ENCODE measurements at regions not wholly inside any gene's neighbourhood (a gene's known extent, or its start where the extent isn't known, plus 50 kb on each side); places are given as distances from the start of the nearest gene placed in this dataset.
A peak's percentile ranks its signal among the peaks of the same experiment; 100 is the strongest.

GRCh38 chr14:87494010-87494409, 499.0 kb downstream of the GALC start:
- no peak overlapping the region for H3K27ac Mint-ChIP-seq (ENCODE audit: unreplicated experiment)
- no peak for DNase-seq
- H3K4me1 Mint-ChIP-seq (ENCODE audit: low read depth, unreplicated experiment), result peaks cover 32% of the 10 kb centered on the region
- BruUV-seq (replicated peaks), result no TSS peak
- intact Hi-C loops (cut with micrococcal nuclease; ENCODE audit: unreplicated experiment), result loop anchor here (5.0 to 10.0 kb wide), 2 partner anchors 62 to 121 kb away; no protein-coding TSS in a partner anchor
- CTCF ChIA-PET, result no interaction called here
- no peak overlapping the region for H3K4me3 Mint-ChIP-seq (ENCODE audit: low read depth, unreplicated experiment)
- no peaks in the 10 kb centered on the region for H3K9me3 Mint-ChIP-seq (ENCODE audit: low read depth, unreplicated experiment)
- H3K27me3 Mint-ChIP-seq (ENCODE audit: unreplicated experiment), result no peaks in the 10 kb centered on the region
- TF ChIP-seq CTCF (IDR thresholded peaks at IDR 0.05; ENCODE audit: unreplicated experiment), result no peak
- peaks cover 13% of the 10 kb centered on the region for H3K36me3 Mint-ChIP-seq (ENCODE audit: insufficient read depth, unreplicated experiment)

- Mint-ChIP-seq H3K9me3 (ENCODE audit: low read depth, unreplicated experiment) (no peaks in the 10 kb centered on the region), H3K27me3 (ENCODE audit: unreplicated experiment) (no peaks in the 10 kb centered on the region), H3K27ac (ENCODE audit: unreplicated experiment) (peak overlapping the region; percentile 93), H3K4me3 (ENCODE audit: low read depth, unreplicated experiment) (no peak overlapping the region), H3K36me3 (ENCODE audit: insufficient read depth, unreplicated experiment) (peaks cover 13% of the 10 kb centered on the region), H3K4me1 (ENCODE audit: low read depth, unreplicated experiment) (peaks cover 36% of the 10 kb centered on the region)
- CTCF ChIA-PET, result no interaction called here
- no peak for TF ChIP-seq CTCF (IDR thresholded peaks at IDR 0.05; ENCODE audit: unreplicated experiment)
- DNase-seq, result no peak
- intact Hi-C loops (cut with micrococcal nuclease; ENCODE audit: unreplicated experiment), result loop anchor here (5.0 to 10.0 kb wide), 2 partner anchors 60 to 122 kb away; no protein-coding TSS in a partner anchor
- no TSS peak for BruUV-seq (replicated peaks)
Measured at GRCh38 chr14:87492561-87492960, 500.4 kb downstream of the GALC start.

GRCh38 chr14:87491816-87492215, 501.2 kb downstream of the GALC start:
- CTCF ChIA-PET, result no interaction called here
- Mint-ChIP-seq H3K27me3 (ENCODE audit: unreplicated experiment) (no peaks in the 10 kb centered on the region), H3K4me3 (ENCODE audit: low read depth, unreplicated experiment) (peak overlapping the region; percentile 55), H3K27ac (ENCODE audit: unreplicated experiment) (peak overlapping the region; percentile 93), H3K4me1 (ENCODE audit: low read depth, unreplicated experiment) (peaks cover 36% of the 10 kb centered on the region), H3K36me3 (ENCODE audit: insufficient read depth, unreplicated experiment) (peaks cover 13% of the 10 kb centered on the region), H3K9me3 (ENCODE audit: low read depth, unreplicated experiment) (no peaks in the 10 kb centered on the region)
- peak; percentile 54 for DNase-seq
- intact Hi-C loops (cut with micrococcal nuclease; ENCODE audit: unreplicated experiment), result loop anchor here (5.0 to 10.0 kb wide), 2 partner anchors 60 to 123 kb away; no protein-coding TSS in a partner anchor
- no TSS peak for BruUV-seq (replicated peaks)
- no peak for TF ChIP-seq CTCF (IDR thresholded peaks at IDR 0.05; ENCODE audit: unreplicated experiment)

GRCh38 chr14:87489196-87489819, 503.7 kb downstream of the GALC start:
- no peak for TF ChIP-seq CTCF (IDR thresholded peaks at IDR 0.05; ENCODE audit: unreplicated experiment)
- Mint-ChIP-seq H3K9me3 (ENCODE audit: low read depth, unreplicated experiment) (peaks cover 5% of the 10 kb centered on the region), H3K27me3 (ENCODE audit: unreplicated experiment) (no peaks in the 10 kb centered on the region), H3K36me3 (ENCODE audit: insufficient read depth, unreplicated experiment) (peaks cover 13% of the 10 kb centered on the region), H3K4me1 (ENCODE audit: low read depth, unreplicated experiment) (peaks cover 36% of the 10 kb centered on the region), H3K4me3 (ENCODE audit: low read depth, unreplicated experiment) (no peak overlapping the region), H3K27ac (ENCODE audit: unreplicated experiment) (peak overlapping the region; percentile 85)
- CTCF ChIA-PET, result interaction anchor here (1.5 kb wide), 1 partner anchor 31 kb away, joined by 3 read pairs; no protein-coding TSS in a partner anchor
- no peak for DNase-seq
- no TSS peak for BruUV-seq (replicated peaks)
- intact Hi-C loops (cut with micrococcal nuclease; ENCODE audit: unreplicated experiment), result no loop called here

All from Calu3 (cell line).